Astrocyte (in vitro differentiated cells and primary cell): ENCODE measurements at regions not wholly inside any gene's neighbourhood (a gene's known extent, or its start where the extent isn't known, plus 50 kb on each side); places are given as distances from the start of the nearest gene placed in this dataset.

ENCODE experiments used
- DNase-seq: peaks from one replicate; pipeline ENCODE4 v3.0.0-alpha.2; 2010; ENCODE audit warnings: low read depth
- FAIRE-seq: peaks from 2 replicates; lab custom pipeline; 2011; peaks lifted over from hg19 to GRCh38; lab: Jason Lieb, UNC
- H2AFZ ChIP-seq: 2 replicates; pipeline ENCODE4 v1.6.0; 2012; ENCODE audit warnings: low read depth, low read length, inconsistent platforms
- H3K27ac ChIP-seq: 2 replicates; pipeline ENCODE4 v1.5.1; 2011; ENCODE audit warnings: low read depth, low read length, inconsistent platforms
- H3K27me3 ChIP-seq: 2 replicates; pipeline ENCODE4 v1.6.0; 2011; ENCODE audit warnings: low read length, inconsistent platforms; ENCODE audit not compliant: insufficient read depth
- H3K36me3 ChIP-seq: 2 replicates; pipeline ENCODE4 v1.5.1; 2011; ENCODE audit warnings: low read length, inconsistent platforms; ENCODE audit not compliant: insufficient read depth
- H3K4me1 ChIP-seq: 2 replicates; pipeline ENCODE4 v1.5.1; 2011; ENCODE audit warnings: low read length, inconsistent platforms; ENCODE audit not compliant: insufficient read depth
- H3K4me2 ChIP-seq: 2 replicates; pipeline ENCODE4 v1.6.0; 2012; ENCODE audit warnings: low read length, inconsistent platforms
- H3K4me3 ChIP-seq: 2 replicates; pipeline ENCODE4 v1.5.1; 2011; ENCODE audit warnings: low read depth, mild to moderate bottlenecking, low read length, inconsistent platforms; ENCODE audit not compliant: insufficient read depth
- H3K79me2 ChIP-seq: 2 replicates; pipeline ENCODE4 v1.6.0; 2012; ENCODE audit warnings: mild to moderate bottlenecking, low read length, inconsistent platforms; ENCODE audit not compliant: insufficient read depth
- H3K9ac ChIP-seq: 2 replicates; pipeline ENCODE4 v1.6.0; 2012; ENCODE audit warnings: mild to moderate bottlenecking, low read length, inconsistent platforms
- H3K9me3 ChIP-seq: 2 replicates; pipeline ENCODE4 v1.5.1; 2012; ENCODE audit warnings: low read depth, mild to moderate bottlenecking, low read length, inconsistent platforms; ENCODE audit not compliant: insufficient read depth
- H4K20me1 ChIP-seq: 2 replicates; pipeline ENCODE4 v1.6.0; 2012; ENCODE audit warnings: low read length, inconsistent platforms; ENCODE audit not compliant: insufficient read depth
- H3K27ac Mint-ChIP-seq: one replicate; pipeline ENCODE4 v1.8.0; 2021; ENCODE audit warnings: mild to moderate bottlenecking, mixed read lengths; ENCODE audit not compliant: unreplicated experiment
- H3K27me3 Mint-ChIP-seq: one replicate; pipeline ENCODE4 v1.8.0; 2021; ENCODE audit warnings: low read depth, mixed read lengths; ENCODE audit not compliant: unreplicated experiment
- H3K36me3 Mint-ChIP-seq: one replicate; pipeline ENCODE4 v1.8.0; 2021; ENCODE audit warnings: low read depth, mixed read lengths; ENCODE audit not compliant: unreplicated experiment
- H3K4me1 Mint-ChIP-seq: one replicate; pipeline ENCODE4 v1.8.0; 2021; ENCODE audit warnings: low read depth, mixed read lengths; ENCODE audit not compliant: unreplicated experiment
- H3K4me3 Mint-ChIP-seq: one replicate; pipeline ENCODE4 v1.8.0; 2021; ENCODE audit warnings: mild to moderate bottlenecking, moderate library complexity, mixed read lengths; ENCODE audit not compliant: unreplicated experiment
- H3K9me3 Mint-ChIP-seq: one replicate; pipeline ENCODE4 v1.8.0; 2021; ENCODE audit warnings: mild to moderate bottlenecking, mixed read lengths; ENCODE audit not compliant: unreplicated experiment
- EZH2 ChIP-seq: IDR thresholded peaks from 2 replicates; pipeline ENCODE4 v1.6.1; 2012; ENCODE audit warnings: mild to moderate bottlenecking, low read length, inconsistent platforms; ENCODE audit not compliant: insufficient read depth
- TF ChIP-seq, protein P1 (sequence below): IDR thresholded peaks from 2 replicates; pipeline ENCODE4 v1.5.1; 2011; ENCODE audit warnings: low read depth, mild to moderate bottlenecking, inconsistent platforms, low read length, moderate library complexity; ENCODE audit not compliant: insufficient read depth

DNA sequence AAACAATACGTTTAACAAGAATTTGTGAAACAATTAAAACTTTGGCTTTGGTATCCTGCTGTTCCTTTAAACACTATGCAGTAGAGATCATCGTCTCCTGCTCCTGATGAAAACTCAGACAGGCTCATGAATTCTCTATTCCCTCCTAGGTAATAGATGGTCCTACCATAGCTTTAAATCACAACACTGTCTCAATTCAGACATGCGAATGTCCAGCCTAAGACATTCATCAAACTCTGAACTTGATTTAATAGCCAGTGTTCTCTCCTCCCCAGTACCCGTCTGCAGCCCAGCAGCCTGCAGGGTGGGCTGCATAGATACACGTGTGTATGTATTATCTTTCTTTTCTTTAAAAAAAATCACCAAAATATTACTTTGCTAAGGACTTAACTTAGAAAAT lies 232.8 kb downstream of the TTLL2 start:
- peaks cover 11% of the 10 kb centered on the region for H3K4me1 Mint-ChIP-seq
- no peaks in the 10 kb centered on the region for H3K4me1 ChIP-seq
- H3K9me3 ChIP-seq: no peaks in the 10 kb centered on the region
- no peak overlapping the region for H3K4me3 Mint-ChIP-seq
- no peaks in the 10 kb centered on the region for H4K20me1 ChIP-seq
- TF ChIP-seq EZH2: no peak
- TF ChIP-seq, protein P1, sequence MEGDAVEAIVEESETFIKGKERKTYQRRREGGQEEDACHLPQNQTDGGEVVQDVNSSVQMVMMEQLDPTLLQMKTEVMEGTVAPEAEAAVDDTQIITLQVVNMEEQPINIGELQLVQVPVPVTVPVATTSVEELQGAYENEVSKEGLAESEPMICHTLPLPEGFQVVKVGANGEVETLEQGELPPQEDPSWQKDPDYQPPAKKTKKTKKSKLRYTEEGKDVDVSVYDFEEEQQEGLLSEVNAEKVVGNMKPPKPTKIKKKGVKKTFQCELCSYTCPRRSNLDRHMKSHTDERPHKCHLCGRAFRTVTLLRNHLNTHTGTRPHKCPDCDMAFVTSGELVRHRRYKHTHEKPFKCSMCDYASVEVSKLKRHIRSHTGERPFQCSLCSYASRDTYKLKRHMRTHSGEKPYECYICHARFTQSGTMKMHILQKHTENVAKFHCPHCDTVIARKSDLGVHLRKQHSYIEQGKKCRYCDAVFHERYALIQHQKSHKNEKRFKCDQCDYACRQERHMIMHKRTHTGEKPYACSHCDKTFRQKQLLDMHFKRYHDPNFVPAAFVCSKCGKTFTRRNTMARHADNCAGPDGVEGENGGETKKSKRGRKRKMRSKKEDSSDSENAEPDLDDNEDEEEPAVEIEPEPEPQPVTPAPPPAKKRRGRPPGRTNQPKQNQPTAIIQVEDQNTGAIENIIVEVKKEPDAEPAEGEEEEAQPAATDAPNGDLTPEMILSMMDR: no peak
- H3K36me3 Mint-ChIP-seq: peaks cover 3% of the 10 kb centered on the region
- DNase-seq (no peak), FAIRE-seq (no peak)
- no peak overlapping the region for H3K9ac ChIP-seq
- H3K27me3 ChIP-seq: no peaks in the 10 kb centered on the region
- H3K36me3 ChIP-seq: no peaks in the 10 kb centered on the region
- H3K4me2 ChIP-seq: no peak overlapping the region
- no peaks in the 10 kb centered on the region for H3K79me2 ChIP-seq
- no peak overlapping the region for H3K4me3 ChIP-seq
- no peak overlapping the region for H2AFZ ChIP-seq
- peaks cover 22% of the 10 kb centered on the region for H3K27me3 Mint-ChIP-seq
- H3K9me3 Mint-ChIP-seq: peaks cover 17% of the 10 kb centered on the region
- H3K27ac Mint-ChIP-seq: no peak overlapping the region
- no peak overlapping the region for H3K27ac ChIP-seq

DNA sequence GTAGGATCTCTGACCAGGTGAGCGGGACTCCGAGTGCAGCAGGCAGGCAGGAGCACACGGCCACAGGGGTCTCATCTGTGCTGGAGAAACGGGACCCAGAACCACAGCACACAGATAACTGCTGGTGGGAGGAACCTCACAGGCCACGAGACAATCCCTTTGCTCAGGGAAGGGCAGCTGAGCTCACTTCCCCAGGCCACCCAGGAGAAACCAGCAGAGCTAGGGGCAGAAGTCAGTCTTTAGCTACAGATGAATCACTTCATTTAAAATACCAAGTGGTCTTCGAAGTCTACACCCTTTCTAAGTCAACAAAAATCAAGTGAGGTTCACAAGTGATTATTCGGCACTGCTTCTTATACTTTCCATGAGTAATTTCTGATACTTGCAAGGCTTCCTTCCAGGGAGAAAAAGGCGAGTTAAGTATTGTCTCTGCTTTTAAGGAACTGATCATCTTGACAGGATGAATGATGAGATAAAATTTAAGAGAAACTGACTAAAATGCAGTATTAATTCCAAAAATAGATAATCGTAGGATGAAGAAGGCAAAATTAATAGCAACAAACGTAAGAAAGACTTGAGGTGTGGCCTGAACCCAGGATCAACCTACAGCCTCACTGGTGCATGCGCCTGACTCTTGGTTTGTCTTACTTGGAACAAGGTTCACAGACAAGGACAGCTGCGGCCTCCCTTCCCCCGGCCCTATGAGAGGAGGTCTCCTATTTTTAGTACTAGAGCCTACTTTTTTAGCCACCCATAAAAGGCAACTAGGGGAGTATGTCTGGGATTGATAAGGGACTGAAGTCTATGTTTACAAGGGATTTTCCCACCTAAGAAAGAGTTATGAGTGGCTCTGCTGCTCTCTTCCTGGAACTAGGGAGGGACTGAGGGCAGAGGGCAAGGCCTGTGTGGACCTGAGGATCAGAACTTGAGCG lies 233.6 kb downstream of the TTLL2 start:
- Mint-ChIP-seq H3K27ac (peak overlapping the region; percentile 36), H3K9me3 (peaks cover 17% of the 10 kb centered on the region), H3K36me3 (peaks cover 3% of the 10 kb centered on the region), H3K4me3 (no peak overlapping the region), H3K27me3 (peaks cover 19% of the 10 kb centered on the region), H3K4me1 (peaks cover 11% of the 10 kb centered on the region)
- no peak overlapping the region for H2AFZ ChIP-seq
- H3K27me3 ChIP-seq: no peaks in the 10 kb centered on the region
- no peak overlapping the region for H3K27ac ChIP-seq
- no peaks in the 10 kb centered on the region for H3K4me1 ChIP-seq
- H3K9ac ChIP-seq: no peak overlapping the region
- no peak for TF ChIP-seq EZH2
- TF ChIP-seq, protein P1: no peak
- FAIRE-seq (no peak), DNase-seq (no peak)
- no peaks in the 10 kb centered on the region for H3K79me2 ChIP-seq
- H3K4me3 ChIP-seq: no peak overlapping the region
- no peak overlapping the region for H3K4me2 ChIP-seq
- no peaks in the 10 kb centered on the region for H3K36me3 ChIP-seq
- no peaks in the 10 kb centered on the region for H3K9me3 ChIP-seq
- no peaks in the 10 kb centered on the region for H4K20me1 ChIP-seq
